ENCODE measurements at regions not wholly inside any gene's neighbourhood (a gene's known extent, or its start where the extent isn't known, plus 50 kb on each side); places are given as distances from the start of the nearest gene placed in this dataset.

GRCh38 chr15:66941791-66942190, 123.6 kb upstream of the SMAD3 start:
- no peak for DNase-seq (ENCODE audit: low read depth in 3 of 3, low spot score in 2 of 3)

GRCh38 chr15:66942649-66943390, 122.6 kb upstream of the SMAD3 start:
- DNase-seq (ENCODE audit: low read depth in 3 of 3, low spot score in 2 of 3) = no peak

- no peak for DNase-seq (ENCODE audit: low read depth in 3 of 3, low spot score in 2 of 3)
Observed at GRCh38 chr15:66943456-66944095, 121.8 kb upstream of the SMAD3 start.

- no peak for DNase-seq (ENCODE audit: low read depth in 3 of 3, low spot score in 2 of 3)
Observed at GRCh38 chr15:66944121-66944520, 121.3 kb upstream of the SMAD3 start.

- DNase-seq (ENCODE audit: low read depth in 3 of 3, low spot score in 2 of 3) = no peak
Observed at GRCh38 chr15:66945286-66945685, 120.1 kb upstream of the SMAD3 start.

- DNase-seq (ENCODE audit: low read depth in 3 of 3, low spot score in 2 of 3) = no peak
Observed at GRCh38 chr15:66945842-66946241, 119.6 kb upstream of the SMAD3 start.

GRCh38 chr15:66946578-66947164, 118.7 kb upstream of the SMAD3 start:
- peak in 1 of 3 donors; percentile 40 for DNase-seq (ENCODE audit: low read depth in 3 of 3, low spot score in 2 of 3)

- DNase-seq (ENCODE audit: low read depth in 3 of 3, low spot score in 2 of 3) = no peak
Observed at GRCh38 chr15:66947471-66947870, 117.9 kb upstream of the SMAD3 start.

GRCh38 chr15:66948294-66948693, 117.1 kb upstream of the SMAD3 start:
- DNase-seq (ENCODE audit: low read depth in 3 of 3, low spot score in 2 of 3) = no peak

- no peak for DNase-seq (ENCODE audit: low read depth in 3 of 3, low spot score in 2 of 3)
Observed at GRCh38 chr15:66950114-66950513, 115.3 kb upstream of the SMAD3 start.

- DNase-seq (ENCODE audit: low read depth in 3 of 3, low spot score in 2 of 3) = no peak
Observed at GRCh38 chr15:66951531-66952320, 113.7 kb upstream of the SMAD3 start.

- no peak for DNase-seq (ENCODE audit: low read depth in 3 of 3, low spot score in 2 of 3)
Observed at GRCh38 chr15:66952756-66953522, 112.5 kb upstream of the SMAD3 start.

GRCh38 chr15:66953523-66954229, 111.7 kb upstream of the SMAD3 start:
- no peak for DNase-seq (ENCODE audit: low read depth in 3 of 3, low spot score in 2 of 3)

GRCh38 chr15:66954601-66955000, 110.8 kb upstream of the SMAD3 start:
- no peak for DNase-seq (ENCODE audit: low read depth in 3 of 3, low spot score in 2 of 3)

GRCh38 chr15:66955001-66955516, 110.3 kb upstream of the SMAD3 start:
- DNase-seq (ENCODE audit: low read depth in 3 of 3, low spot score in 2 of 3) = no peak

- no peak for DNase-seq (ENCODE audit: low read depth in 3 of 3, low spot score in 2 of 3)
Observed at GRCh38 chr15:66955871-66956585, 109.4 kb upstream of the SMAD3 start.

- DNase-seq (ENCODE audit: low read depth in 3 of 3, low spot score in 2 of 3) = no peak
Observed at GRCh38 chr15:66956672-66957430, 108.6 kb upstream of the SMAD3 start.

- no peak for DNase-seq (ENCODE audit: low read depth in 3 of 3, low spot score in 2 of 3)
Observed at GRCh38 chr15:66957431-66957720, 108.0 kb upstream of the SMAD3 start.

- DNase-seq (ENCODE audit: low read depth in 3 of 3, low spot score in 2 of 3) = no peak
Observed at GRCh38 chr15:66959066-66959465, 106.3 kb upstream of the SMAD3 start.

Measured in right renal cortex interstitium (tissue), 3 donors.